CD4-positive, alpha-beta T cell (primary cell): ENCODE measurements at regions not wholly inside any gene's neighbourhood (a gene's known extent, or its start where the extent isn't known, plus 50 kb on each side); places are given as distances from the start of the nearest gene placed in this dataset.

Experiments used
- ATAC-seq: fragments of 200-7000 bp; cut with Tn5 transposase; one replicate; pipeline ENCODE4 v1.10.0; 2022; ENCODE audit warnings: mild to moderate bottlenecking; ENCODE audit not compliant: poor library complexity
- CTCF ChIA-PET: fragments of 350-600 bp; sonication (Branson Sonifier 250); formaldehyde crosslinking; loops from one replicate; lab custom pipeline; 2021; ENCODE audit warnings: antibody characterized with exemption, inconsistent platforms; lab: Charles Lee
- POLR2A ChIA-PET: fragments of 350-600 bp; sonication (Branson Sonifier 250); formaldehyde crosslinking; loops from one replicate; lab custom pipeline; 2021; ENCODE audit warnings: antibody characterized with exemption, inconsistent platforms; lab: Charles Lee
- DNase-seq, 14 experiments: peaks; one replicate each; pipeline ENCODE4 v3.0.0-alpha.2; 2013 to 2020; ENCODE audit warnings: mixed read lengths in 2 of 14
- H3K27ac ChIP-seq, 2 donors: one replicate each; pipeline versions ENCODE4 v1.5.1 to v1.7.0; 2013; ENCODE audit warnings: low read length in 2 of 2, low read depth in 1 of 2, mild to moderate bottlenecking in 1 of 2
- H3K27me3 ChIP-seq, 2 experiments: 1 replicate in 1 of 2; 2 replicates in 1 of 2; pipeline versions ENCODE4 v1.6.1 to v1.7.0; 2013; ENCODE audit warnings: low read length in 2 of 2, control low read depth in 1 of 2, mild to moderate bottlenecking in 1 of 2, moderate library complexity in 1 of 2; ENCODE audit not compliant: insufficient read depth in 2 of 2, control insufficient read depth in 1 of 2
- H3K36me3 ChIP-seq: one replicate; pipeline ENCODE4 v1.6.1; 2013; ENCODE audit warnings: low read length, control low read depth; ENCODE audit not compliant: insufficient read depth
- H3K4me1 ChIP-seq: one replicate; pipeline ENCODE4 v1.6.1; 2013; ENCODE audit warnings: low read length, control low read depth; ENCODE audit not compliant: insufficient read depth
- H3K4me3 ChIP-seq: one replicate; pipeline ENCODE4 v1.5.1; 2013; ENCODE audit warnings: mild to moderate bottlenecking, low read length, moderate library complexity
- H3K9me3 ChIP-seq, 2 experiments: 1 replicate in 1 of 2; 2 replicates in 1 of 2; pipeline versions ENCODE4 v1.6.1 to v1.7.0; 2013; ENCODE audit warnings: low read length in 2 of 2, mild to moderate bottlenecking in 2 of 2, control low read depth in 1 of 2, moderate library complexity in 1 of 2; ENCODE audit not compliant: control insufficient read depth in 1 of 2, insufficient read depth in 1 of 2
- H3K27ac Mint-ChIP-seq: one replicate; pipeline ENCODE4 v1.8.0; 2020; ENCODE audit warnings: mixed read lengths
- H3K27me3 Mint-ChIP-seq: one replicate; pipeline ENCODE4 v1.8.0; 2021; ENCODE audit warnings: mixed read lengths
- H3K36me3 Mint-ChIP-seq: one replicate; pipeline ENCODE4 v1.8.0; 2021; ENCODE audit warnings: low read depth, mixed read lengths
- H3K4me1 Mint-ChIP-seq: one replicate; pipeline ENCODE4 v1.8.0; 2021; ENCODE audit warnings: low read depth, mixed read lengths
- H3K4me3 Mint-ChIP-seq: one replicate; pipeline ENCODE4 v1.8.0; 2020; ENCODE audit warnings: mild to moderate bottlenecking, mixed read lengths
- H3K9me3 Mint-ChIP-seq: one replicate; pipeline ENCODE4 v1.8.0; 2020; ENCODE audit warnings: mixed read lengths
- intact Hi-C, 2 experiments: fragments of 100-400 bp; cut with DNase I in 1 of 2; cut with micrococcal nuclease in 1 of 2; formaldehyde crosslinking; loops; one replicate each; pipeline versions ENCODE4 v1.15.1 to v1.9.0; 2023 to 2025; cut with DNase I, micrococcal nuclease
- TF ChIP-seq, protein P1 (sequence below): fragments of 200-600 bp; IDR thresholded peaks from one replicate; pipeline ENCODE4 v1.8.0; 2022; ENCODE audit warnings: antibody characterized with exemption, mild to moderate bottlenecking

DNA sequence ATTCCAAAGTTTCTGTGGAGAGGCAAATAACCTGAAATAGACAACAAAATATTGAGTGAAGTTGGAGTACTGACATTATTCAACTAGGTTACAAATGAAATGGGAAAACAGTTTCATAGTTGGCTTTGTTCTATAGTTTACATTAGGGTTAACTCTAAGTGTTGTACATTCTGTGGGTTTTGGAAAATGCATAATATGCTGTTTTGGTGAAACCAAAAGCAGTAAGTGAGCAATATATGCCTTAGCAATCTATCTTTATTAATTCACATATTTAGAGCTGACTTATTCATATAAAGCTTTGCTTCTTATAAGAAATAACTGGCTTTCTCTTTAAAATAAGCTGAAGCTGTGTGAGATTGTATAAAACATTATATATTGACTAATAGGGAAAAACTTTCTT is 157.5 kb upstream of the AHI1 start:
- no peak overlapping the region for H3K27ac Mint-ChIP-seq
- POLR2A ChIA-PET = no interaction called here
- Histone ChIP-seq H3K9me3 (peaks cover 0 to 4% of the 10 kb centered on the region in 2 experiments), H3K27me3 (no peaks in the 10 kb centered on the region), H3K4me3 (no peak overlapping the region), H3K4me1 (no peaks in the 10 kb centered on the region), H3K36me3 (no peaks in the 10 kb centered on the region), H3K27ac (no peak overlapping the region)
- no peaks in the 10 kb centered on the region for H3K27me3 Mint-ChIP-seq
- TF ChIP-seq, protein P1, sequence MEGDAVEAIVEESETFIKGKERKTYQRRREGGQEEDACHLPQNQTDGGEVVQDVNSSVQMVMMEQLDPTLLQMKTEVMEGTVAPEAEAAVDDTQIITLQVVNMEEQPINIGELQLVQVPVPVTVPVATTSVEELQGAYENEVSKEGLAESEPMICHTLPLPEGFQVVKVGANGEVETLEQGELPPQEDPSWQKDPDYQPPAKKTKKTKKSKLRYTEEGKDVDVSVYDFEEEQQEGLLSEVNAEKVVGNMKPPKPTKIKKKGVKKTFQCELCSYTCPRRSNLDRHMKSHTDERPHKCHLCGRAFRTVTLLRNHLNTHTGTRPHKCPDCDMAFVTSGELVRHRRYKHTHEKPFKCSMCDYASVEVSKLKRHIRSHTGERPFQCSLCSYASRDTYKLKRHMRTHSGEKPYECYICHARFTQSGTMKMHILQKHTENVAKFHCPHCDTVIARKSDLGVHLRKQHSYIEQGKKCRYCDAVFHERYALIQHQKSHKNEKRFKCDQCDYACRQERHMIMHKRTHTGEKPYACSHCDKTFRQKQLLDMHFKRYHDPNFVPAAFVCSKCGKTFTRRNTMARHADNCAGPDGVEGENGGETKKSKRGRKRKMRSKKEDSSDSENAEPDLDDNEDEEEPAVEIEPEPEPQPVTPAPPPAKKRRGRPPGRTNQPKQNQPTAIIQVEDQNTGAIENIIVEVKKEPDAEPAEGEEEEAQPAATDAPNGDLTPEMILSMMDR = no peak
- intact Hi-C loops = no loop called here
- H3K36me3 Mint-ChIP-seq = no peaks in the 10 kb centered on the region
- CTCF ChIA-PET = no interaction called here
- DNase-seq (no peak), ATAC-seq (no peak)
- no peak overlapping the region for H3K4me3 Mint-ChIP-seq
- no peaks in the 10 kb centered on the region for H3K9me3 Mint-ChIP-seq
- H3K4me1 Mint-ChIP-seq = no peaks in the 10 kb centered on the region

DNA sequence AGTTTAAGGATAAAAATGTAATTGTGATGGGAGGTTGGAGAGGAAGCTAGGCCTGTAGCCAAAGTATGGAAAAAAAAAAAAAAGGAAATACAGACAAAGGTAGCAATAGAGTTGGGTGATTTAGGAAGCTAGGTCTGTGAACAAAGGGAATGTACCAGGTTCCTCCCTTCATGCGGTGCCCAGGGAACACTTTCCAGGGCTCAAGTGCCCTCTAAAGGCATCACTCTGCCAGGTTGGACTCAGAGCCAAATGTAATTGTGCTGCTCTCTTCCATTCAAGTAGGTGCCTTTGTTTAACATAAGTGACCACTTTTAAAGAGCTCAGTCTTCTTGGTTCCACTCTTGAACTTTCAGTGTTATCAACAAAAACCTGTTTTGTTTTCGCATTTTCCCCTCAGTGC is 159.7 kb upstream of the AHI1 start:
- Histone ChIP-seq H3K27ac (no peak overlapping the region), H3K4me3 (no peak overlapping the region), H3K9me3 (no peaks in the 10 kb centered on the region), H3K4me1 (no peaks in the 10 kb centered on the region), H3K36me3 (no peaks in the 10 kb centered on the region), H3K27me3 (no peaks in the 10 kb centered on the region)
- H3K4me3 Mint-ChIP-seq = no peak overlapping the region
- CTCF ChIA-PET = no interaction called here
- H3K27me3 Mint-ChIP-seq = no peaks in the 10 kb centered on the region
- POLR2A ChIA-PET = no interaction called here
- TF ChIP-seq, protein P1 = no peak
- DNase-seq (no peak), ATAC-seq (no peak)
- H3K9me3 Mint-ChIP-seq = no peaks in the 10 kb centered on the region
- no peak overlapping the region for H3K27ac Mint-ChIP-seq
- no peaks in the 10 kb centered on the region for H3K4me1 Mint-ChIP-seq
- intact Hi-C loops = no loop called here
- no peaks in the 10 kb centered on the region for H3K36me3 Mint-ChIP-seq

DNA sequence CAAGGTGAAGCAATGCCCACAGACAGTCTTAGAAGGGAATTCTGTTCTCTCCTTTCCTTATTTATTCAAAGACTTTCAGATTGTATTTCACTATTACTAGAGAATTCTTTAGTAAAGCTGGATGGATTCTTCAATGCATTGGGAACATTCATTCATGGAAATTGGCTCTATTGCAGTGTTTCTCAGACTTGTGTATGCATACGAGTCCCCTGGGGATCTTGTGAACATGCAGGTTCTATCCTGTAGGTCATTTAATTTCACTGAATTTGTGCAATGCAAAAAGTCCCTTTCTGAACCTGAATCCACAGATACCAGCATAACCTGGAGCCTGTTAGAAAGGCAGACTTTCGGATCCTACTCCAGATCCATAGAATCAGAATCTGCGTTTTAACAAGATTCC is 160.9 kb upstream of the AHI1 start:
- no peaks in the 10 kb centered on the region for H3K4me1 Mint-ChIP-seq
- POLR2A ChIA-PET = no interaction called here

More for the DNA sequence above, 160.9 kb upstream of the AHI1 start:
- Histone ChIP-seq H3K27ac (no peak overlapping the region), H3K4me3 (no peak overlapping the region), H3K4me1 (no peaks in the 10 kb centered on the region), H3K36me3 (no peaks in the 10 kb centered on the region), H3K27me3 (no peaks in the 10 kb centered on the region), H3K9me3 (no peaks in the 10 kb centered on the region)
- DNase-seq (no peak), ATAC-seq (no peak)
- Mint-ChIP-seq H3K27me3 (no peaks in the 10 kb centered on the region), H3K4me3 (no peak overlapping the region), H3K9me3 (no peaks in the 10 kb centered on the region), H3K27ac (no peak overlapping the region), H3K36me3 (no peaks in the 10 kb centered on the region)
- TF ChIP-seq, protein P1 = no peak
- CTCF ChIA-PET = interaction anchor here (1.8 kb wide), 1 partner anchor 194 kb away, joined by 4 read pairs; the partner anchor contains the start of gene PDE7B
- intact Hi-C loops = no loop called here
